NCI-H2171 treated with DMSO at 0.1 percent for 48 hours (cell line): ENCODE measurements at regions not wholly inside any gene's neighbourhood (a gene's known extent, or its start where the extent isn't known, plus 50 kb on each side); places are given as distances from the start of the nearest gene placed in this dataset.

Experiments used
- DNase-seq: peaks from one replicate; lab custom pipeline; 2025; lab: John Stamatoyannopoulos, UW

- DNase-seq: no peak
Observed at GRCh38 chr5:135248801-135249231, 150.2 kb downstream of the MACROH2A1 start.

GRCh38 chr5:135246923-135247795 lies 151.9 kb downstream of the MACROH2A1 start:
- no peak for DNase-seq

DNA sequence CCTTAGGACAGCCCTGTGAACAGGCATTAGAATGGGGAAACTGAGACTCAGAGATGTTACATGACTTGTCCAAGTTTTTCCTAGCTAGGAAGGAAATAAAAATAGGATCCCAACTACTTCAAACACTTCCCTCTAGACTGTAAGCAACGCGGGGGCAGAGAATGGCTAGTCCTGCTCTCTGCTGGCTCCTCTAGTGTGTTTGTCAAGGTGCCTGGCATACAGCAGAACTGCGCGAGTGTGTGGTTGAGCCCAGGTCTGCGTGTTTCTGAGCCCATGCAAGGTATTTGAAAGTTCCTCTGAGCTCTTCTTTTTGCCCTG lies 152.5 kb downstream of the MACROH2A1 start:
- no peak for DNase-seq

GRCh38 chr5:135245521-135246499 lies 153.2 kb downstream of the MACROH2A1 start:
- DNase-seq: no peak

DNA sequence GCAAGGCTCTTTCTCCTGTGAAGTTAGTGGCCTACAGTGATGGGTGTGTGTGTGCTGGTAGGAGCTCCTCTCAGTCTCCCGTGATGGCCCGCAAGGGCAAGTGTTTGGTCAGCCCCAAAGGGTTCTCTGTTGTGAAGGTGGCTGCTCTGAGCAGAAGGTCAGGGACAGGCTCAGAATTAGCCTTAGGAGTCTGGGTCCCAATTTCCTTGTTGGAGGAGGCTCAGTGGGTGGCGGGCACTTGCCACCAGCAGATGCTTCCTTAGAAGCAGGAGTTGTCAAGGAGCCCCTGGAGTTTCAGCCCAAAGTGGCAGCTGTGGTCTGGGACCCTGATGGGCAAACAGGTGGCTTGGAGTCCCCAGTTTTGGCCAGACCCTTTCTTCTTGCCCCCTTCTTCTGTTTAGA lies 154.4 kb downstream of the MACROH2A1 start:
- no peak for DNase-seq

DNA sequence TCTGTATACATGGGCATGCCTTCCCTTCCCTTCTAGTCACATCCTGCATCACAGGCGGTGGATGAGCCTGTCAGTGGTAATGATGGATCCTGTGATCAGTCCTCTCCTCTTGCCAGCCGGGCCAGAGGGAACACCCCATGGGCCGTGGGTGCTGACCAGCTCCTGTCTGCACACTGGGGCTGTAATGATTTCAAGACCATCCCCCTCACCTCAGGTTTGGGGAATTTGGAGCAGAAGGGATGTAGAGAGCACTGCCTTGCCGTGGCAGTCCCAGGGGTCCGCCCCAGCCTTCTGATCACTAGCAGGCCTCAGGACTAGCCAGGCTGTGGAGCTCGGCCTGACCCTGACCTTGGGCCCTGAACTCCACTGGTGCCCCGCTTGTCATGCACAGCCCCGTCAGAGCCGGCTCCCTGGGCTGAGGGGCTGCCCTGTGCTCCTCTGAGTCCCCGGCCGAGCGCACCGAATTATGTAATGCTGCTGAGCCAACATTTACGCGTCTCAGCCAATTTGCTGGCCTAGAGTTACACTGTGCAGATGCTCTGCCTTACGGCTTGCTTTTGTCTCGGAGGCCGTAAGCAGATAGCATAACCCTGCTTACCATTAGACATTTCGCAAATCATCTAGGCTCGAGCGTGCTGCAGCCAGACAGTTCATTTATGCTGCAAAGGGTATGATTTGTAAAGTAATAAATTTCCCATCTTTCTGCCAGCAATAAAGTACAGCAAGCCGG lies 155.3 kb downstream of the MACROH2A1 start:
- DNase-seq: no peak

DNA sequence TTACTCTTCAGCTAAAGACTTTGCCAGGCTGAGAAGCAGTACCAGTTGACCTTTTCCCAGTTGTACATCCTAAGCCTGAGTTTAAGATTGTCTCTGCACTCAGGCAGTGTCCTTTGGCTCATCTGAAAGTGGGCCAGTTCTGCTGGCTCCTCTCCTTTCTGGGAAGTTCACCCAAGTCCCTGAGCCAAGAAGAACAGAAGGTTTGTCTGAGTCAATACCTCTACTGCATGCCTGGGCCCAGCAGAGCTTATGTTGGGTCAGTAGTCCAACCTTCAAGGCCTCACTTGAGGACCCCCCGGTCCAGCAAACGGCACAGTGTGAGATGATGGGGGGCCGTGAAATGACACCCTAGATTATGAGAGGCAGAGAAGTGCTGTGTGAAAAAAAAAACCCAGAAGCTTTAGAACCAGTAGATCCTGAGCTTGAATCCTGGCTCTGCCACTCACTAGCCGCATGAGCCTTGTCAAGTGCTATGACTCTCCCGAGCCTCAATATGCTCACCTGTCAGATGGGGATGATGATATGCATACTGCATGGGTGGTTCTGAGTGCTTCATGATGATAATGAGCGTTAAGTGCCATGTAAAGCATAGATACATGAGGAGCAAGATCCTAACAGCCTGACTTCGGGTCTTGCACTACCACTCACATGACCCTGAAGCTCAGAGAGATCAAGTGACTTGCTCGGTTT lies 156.0 kb downstream of the MACROH2A1 start:
- DNase-seq: no peak

GRCh38 chr5:135242021-135242865 lies 156.8 kb downstream of the MACROH2A1 start:
- DNase-seq: no peak

- no peak for DNase-seq
Observed at GRCh38 chr5:135241536-135241935, 157.5 kb downstream of the MACROH2A1 start.

GRCh38 chr5:135240781-135241360 lies 158.2 kb downstream of the MACROH2A1 start:
- DNase-seq: no peak

- no peak for DNase-seq
Observed at GRCh38 chr5:135240283-135240633, 158.8 kb downstream of the MACROH2A1 start.

DNA sequence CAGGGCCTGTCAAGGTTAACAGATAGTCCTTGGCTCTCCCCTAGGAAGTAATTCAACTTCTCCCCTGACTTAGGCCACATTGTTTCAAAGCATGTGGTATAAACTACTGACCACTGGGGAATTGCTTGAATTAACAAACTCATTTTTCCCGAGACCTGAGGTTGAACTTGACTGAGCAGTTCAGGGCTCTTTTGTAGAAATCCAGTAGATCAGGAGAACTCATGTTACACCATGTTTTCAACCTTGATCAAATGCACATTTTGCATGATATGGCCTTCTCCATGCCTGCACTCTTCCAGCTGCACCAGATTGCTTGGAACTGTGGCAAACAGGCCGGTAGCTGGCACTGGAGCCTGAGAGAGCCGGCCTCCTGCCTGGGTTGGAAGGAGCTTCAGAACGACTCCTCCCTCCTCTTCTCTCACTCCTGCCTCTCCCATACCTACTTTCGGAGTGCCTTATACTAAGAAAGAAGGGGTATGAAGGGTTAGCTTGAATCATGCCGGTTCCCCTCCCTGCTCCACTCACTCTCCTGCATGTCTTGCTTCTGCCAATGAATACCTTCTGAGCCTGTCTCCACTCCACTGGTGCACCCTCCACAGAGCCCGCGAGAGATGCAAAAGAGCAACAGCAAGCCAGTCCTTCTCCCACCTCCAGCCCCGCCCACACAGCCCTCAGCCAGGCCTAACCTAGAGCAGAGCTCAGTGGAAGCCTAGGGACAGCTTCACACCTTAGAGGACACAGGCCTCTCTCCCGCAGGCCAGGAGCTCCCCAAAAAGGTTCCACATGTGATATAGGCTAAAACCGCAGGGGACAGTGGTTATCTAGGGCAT lies 159.4 kb downstream of the MACROH2A1 start:
- no peak for DNase-seq

- no peak for DNase-seq
Observed at GRCh38 chr5:135238622-135239452, 160.2 kb downstream of the MACROH2A1 start.

GRCh38 chr5:135237748-135238103 lies 161.3 kb downstream of the MACROH2A1 start:
- no peak for DNase-seq

DNA sequence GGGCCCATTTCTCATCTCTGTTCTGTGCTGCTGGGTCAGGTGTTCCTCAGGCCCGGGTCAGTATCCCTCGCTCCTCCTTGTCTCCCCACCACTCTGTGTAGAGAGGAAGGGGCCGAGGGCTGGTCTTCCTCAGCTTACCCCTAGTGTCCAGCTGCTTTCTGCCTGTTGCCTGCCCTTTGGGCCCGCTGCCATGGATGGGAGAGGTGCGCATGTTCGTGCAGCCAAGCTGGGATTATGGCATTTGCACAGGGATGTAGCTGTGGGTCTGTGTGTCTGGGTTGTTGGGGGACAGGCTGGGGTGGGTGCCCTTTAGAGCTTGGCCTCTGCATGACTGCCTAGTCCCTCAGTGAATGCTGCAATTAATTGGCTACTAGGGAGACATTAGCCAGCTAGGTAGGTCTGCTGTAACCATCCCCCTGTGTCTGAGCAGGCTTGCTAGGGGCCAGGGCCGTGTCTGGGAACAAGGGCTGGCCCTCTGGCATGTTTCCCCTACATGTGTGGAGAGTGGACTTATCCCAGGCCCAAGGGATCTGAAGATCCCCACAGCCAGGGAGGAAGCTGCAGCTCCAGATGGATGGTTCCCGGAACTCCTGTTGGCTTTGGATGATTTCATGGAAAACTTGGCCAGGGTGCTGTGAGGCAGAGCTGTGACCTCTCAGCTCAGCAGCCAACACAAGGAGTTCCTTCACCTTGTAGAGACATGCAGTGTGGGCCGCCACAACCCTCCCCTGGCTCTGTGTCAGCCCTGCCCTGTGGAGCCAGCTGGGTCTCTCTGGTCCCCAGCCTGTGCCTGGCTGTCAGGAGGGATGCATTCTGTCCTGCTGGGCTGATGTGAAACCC lies 161.9 kb downstream of the MACROH2A1 start:
- no peak for DNase-seq

DNA sequence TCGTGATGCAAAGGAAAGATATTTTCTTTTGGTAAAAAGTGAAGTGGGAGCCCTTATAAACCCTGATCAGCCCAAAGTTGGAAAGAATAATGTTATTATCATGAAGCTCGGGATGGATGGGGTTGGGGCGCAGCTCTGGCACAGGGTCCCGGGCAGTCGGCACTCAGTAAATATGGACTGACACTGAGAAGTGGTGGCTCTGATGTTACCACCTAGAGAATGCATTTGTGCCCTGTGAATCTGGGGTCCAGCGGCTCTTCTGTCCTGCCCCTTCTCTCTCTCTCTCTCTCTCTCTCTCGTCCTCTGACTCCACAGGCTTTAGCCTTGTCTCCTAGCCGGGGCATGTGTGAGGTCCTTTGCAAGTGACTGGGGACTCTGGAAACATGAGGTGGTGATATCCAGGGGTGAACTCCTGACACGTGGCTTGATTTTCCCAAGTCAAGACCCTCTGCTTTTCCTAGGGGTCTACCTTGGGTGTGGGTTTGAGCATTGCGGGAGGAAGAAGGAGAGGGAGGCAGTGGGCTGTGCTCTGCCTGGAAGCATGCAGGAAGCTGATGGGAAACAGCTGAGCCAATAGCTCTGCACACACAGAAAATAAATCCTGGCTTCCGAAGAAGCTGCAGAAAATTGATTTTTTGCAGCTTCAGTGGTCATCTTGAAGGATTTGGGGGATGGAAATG lies 162.7 kb downstream of the MACROH2A1 start:
- no peak for DNase-seq

DNA sequence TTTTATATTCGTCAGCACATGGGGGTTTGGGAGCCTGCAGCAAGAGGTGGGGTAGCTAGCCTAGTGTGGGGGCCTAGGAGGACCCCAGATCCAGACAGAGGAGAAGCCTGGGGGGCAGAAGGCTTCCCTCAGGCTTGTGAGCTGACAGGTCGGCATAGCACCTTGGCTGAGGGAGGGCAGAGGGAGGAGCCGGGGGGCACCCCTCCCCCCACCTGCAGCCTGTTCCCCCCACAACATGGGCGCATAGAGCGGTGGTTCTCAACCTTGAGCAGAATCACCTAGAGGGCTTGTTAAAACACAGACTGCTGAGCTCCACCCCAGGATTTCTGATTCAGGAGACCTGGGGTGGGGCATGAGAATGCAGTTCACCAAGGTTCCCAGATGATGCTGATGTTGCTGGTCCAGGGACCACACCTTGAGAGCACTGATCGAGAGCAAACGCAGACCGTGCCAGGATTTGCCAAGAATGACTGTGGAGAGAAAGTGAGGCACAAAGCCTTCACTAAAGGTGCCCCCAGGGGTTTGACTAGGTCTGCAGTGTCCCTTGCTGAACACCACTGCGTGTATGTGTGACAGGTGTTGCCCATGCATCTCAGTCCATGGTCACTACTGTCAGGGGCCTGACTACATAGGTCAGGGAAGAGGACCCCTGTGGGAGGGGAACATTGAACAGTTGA lies 163.3 kb downstream of the MACROH2A1 start:
- DNase-seq: no peak
